ENCODE measurements at regions not wholly inside any gene's neighbourhood (a gene's known extent, or its start where the extent isn't known, plus 50 kb on each side); places are given as distances from the start of the nearest gene placed in this dataset.

DNA sequence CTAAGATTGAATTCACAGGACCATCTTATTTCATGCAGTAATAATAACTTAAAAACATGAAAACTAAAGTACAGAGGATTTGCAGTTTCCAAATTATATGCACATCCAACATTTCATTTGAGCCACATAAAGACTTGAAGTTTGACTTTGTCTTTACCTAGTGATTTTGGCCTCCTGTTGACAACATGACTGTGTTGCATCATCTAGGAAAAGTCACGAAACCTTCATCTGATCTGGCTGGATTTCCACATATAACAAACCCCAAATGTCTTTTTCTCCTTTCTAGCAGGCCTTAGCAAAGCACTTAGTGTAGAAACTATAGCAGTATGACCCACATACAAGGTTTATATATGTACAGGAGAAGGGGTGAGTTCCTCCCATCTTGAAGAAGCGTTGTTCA, 406.5 kb upstream of the CDH5 start:
- TF ChIP-seq EZH2 (IDR thresholded peaks at IDR 0.05) = no peak
- TF ChIP-seq POLR2AphosphoS5 (IDR thresholded peaks at IDR 0.05; ENCODE audit: borderline replicate concordance, low read depth, low read length) = no peak
- TF ChIP-seq FOXP2 (optimal IDR thresholded peaks at IDR 0.05; ENCODE audit: control extremely low read depth, extremely low read length, insufficient read depth) = no peak
